ENCODE measurements at regions not wholly inside any gene's neighbourhood (a gene's known extent, or its start where the extent isn't known, plus 50 kb on each side); places are given as distances from the start of the nearest gene placed in this dataset.

DNA sequence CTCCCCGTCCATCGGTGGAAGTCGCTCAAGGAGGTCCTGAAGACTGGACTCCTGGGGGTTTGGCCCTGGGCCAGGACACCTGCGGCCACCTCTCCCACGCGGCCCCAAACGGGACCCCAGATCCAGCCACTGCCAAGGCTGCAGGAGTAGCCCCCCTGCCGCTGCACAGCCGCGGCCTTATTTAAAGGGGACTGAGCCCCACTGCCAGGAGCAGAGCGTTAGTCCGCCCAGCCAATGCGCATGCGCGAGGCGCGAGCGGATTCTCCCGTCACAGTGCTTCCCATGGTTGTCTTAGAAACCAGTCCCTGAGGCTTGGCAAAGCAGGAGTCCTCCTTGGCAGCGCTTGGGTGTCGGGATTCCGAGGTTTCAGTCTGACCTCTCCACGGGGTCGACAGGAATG is 320.0 kb downstream of the ZNF716 start:
- TF ChIP-seq CTCF (conservative IDR thresholded peaks at IDR 0.05) = no peak
- H3K4me3 Mint-ChIP-seq = no peak overlapping the region
- H3K56ac ChIP-seq (ENCODE audit: insufficient read length, low read depth, low read length) = no peak overlapping the region

More for the DNA sequence above, 320.0 kb downstream of the ZNF716 start:
- Histone ChIP-seq H3K9ac (ENCODE audit: extremely low read depth, insufficient read length, low read length) (no peak overlapping the region), H3K79me2 (ENCODE audit: insufficient read depth, low read length) (no peaks in the 10 kb centered on the region), H2AK5ac (ENCODE audit: insufficient read length, low read length) (no peak overlapping the region), H3K27me3 (ENCODE audit: insufficient read depth, low read length) (no peaks in the 10 kb centered on the region), H3T11ph (ENCODE audit: low read length) (no peak overlapping the region), H2BK15ac (ENCODE audit: low read depth, low read length) (no peak overlapping the region), H3K4ac (ENCODE audit: low read depth, low read length) (no peak overlapping the region), H2BK12ac (ENCODE audit: insufficient read length, low read depth, low read length) (no peak overlapping the region), H3K9me3 (ENCODE audit: control insufficient read depth, low read depth, low read length) (peaks cover 67% of the 10 kb centered on the region), H4K5ac (ENCODE audit: insufficient read length, low read depth, low read length) (no peak overlapping the region), H2BK120ac (ENCODE audit: low read depth, low read length, poor library complexity, severe bottlenecking) (no peak overlapping the region), H3K4me2 (ENCODE audit: insufficient read depth, insufficient read length, low read length) (no peak overlapping the region), H2BK5ac (ENCODE audit: insufficient read length, low read length) (no peak overlapping the region), H3K79me1 (ENCODE audit: insufficient read depth, low read depth, low read length, poor library complexity, severe bottlenecking) (no peaks in the 10 kb centered on the region), H3K14ac (ENCODE audit: insufficient read depth, low read length) (no peak overlapping the region), H2BK20ac (ENCODE audit: low read depth, low read length, poor library complexity, severe bottlenecking) (no peak overlapping the region), H2AFZ (ENCODE audit: low read length) (no peak overlapping the region), H3K27ac (ENCODE audit: insufficient read length, low read depth, low read length) (no peak overlapping the region), H3K4me1 (ENCODE audit: insufficient read depth, low read length) (no peaks in the 10 kb centered on the region), H3K18ac (ENCODE audit: insufficient read length, low read depth, low read length) (no peak overlapping the region), H4K8ac (replicated peaks; ENCODE audit: insufficient read length, low read depth, low read length) (no peak overlapping the region), H4K91ac (ENCODE audit: insufficient read length, low read depth, low read length) (no peak overlapping the region), H4K20me1 (ENCODE audit: control insufficient read depth, insufficient read depth, insufficient read length) (no peaks in the 10 kb centered on the region), H3K23ac (ENCODE audit: insufficient read length, low read depth, low read length) (no peak overlapping the region), H3K23me2 (ENCODE audit: insufficient read length, low read depth, low read length, poor library complexity, severe bottlenecking) (no peaks in the 10 kb centered on the region)
- WGBS (ENCODE audit: extremely low coverage, insufficient read length, low lambda C conversion rate) = no CpG with 5 or more reads among the region's 24 CpGs
- H3K4me1 Mint-ChIP-seq = no peaks in the 10 kb centered on the region
- H3K27ac Mint-ChIP-seq = no peak overlapping the region
- H3K9me3 Mint-ChIP-seq = peaks cover 84 to 91% of the 10 kb centered on the region in 2 experiments
- peaks cover 2% of the 10 kb centered on the region for H3K27me3 Mint-ChIP-seq (ENCODE audit: low read depth)
- peaks cover 26 to 28% (median 26%) of the 10 kb centered on the region in 3 experiments for H3K36me3 Mint-ChIP-seq (ENCODE audit: insufficient read depth in 1 of 3, low read depth in 3 of 3)
- DNase-seq = no peak

Data from H9 (cell line).